OCI-LY3 (cell line): ENCODE measurements at regions not wholly inside any gene's neighbourhood (a gene's known extent, or its start where the extent isn't known, plus 50 kb on each side); places are given as distances from the start of the nearest gene placed in this dataset.

Experiments used
- H2AFZ ChIP-seq: fragments of 200-600, 300-600 bp; shearing (Covaris generic); 2 replicates; pipeline ENCODE4 v1.6.0; 2014; ENCODE audit warnings: antibody characterized with exemption, low read depth, low read length
- H3K27ac ChIP-seq: fragments of 200-600, 300-600 bp; sonication (generic); 2 replicates; pipeline ENCODE4 v1.5.1; 2014; ENCODE audit warnings: mild to moderate bottlenecking, low read length, moderate library complexity, mixed read lengths
- H3K27me3 ChIP-seq: fragments of 200-600, 300-600 bp; sonication (generic); 2 replicates; pipeline ENCODE4 v1.6.1; 2014; ENCODE audit warnings: low read depth, low read length, mixed read lengths
- H3K36me3 ChIP-seq: fragments of 200-600, 300-600 bp; sonication (generic); replicated peaks from 2 replicates; pipeline ENCODE3; 2014; ENCODE audit warnings: low read depth, low read length, mixed read lengths
- H3K4me1 ChIP-seq: fragments of 300-600, 200-600 bp; sonication (generic); 2 replicates; pipeline ENCODE4 v1.6.1; 2014; ENCODE audit warnings: low read length, mixed read lengths
- H3K4me2 ChIP-seq: fragments of 200-600, 300-600 bp; sonication (generic); 2 replicates; pipeline ENCODE4 v1.6.1; 2014; ENCODE audit warnings: low read length, mixed read lengths
- H3K4me3 ChIP-seq: fragments of 300-600, 200-600 bp; sonication (generic); 2 replicates; pipeline ENCODE4 v1.5.1; 2014; ENCODE audit warnings: antibody characterized with exemption, mild to moderate bottlenecking, low read length, moderate library complexity
- H3K79me2 ChIP-seq: fragments of 300-600, 200-600 bp; shearing (Covaris generic); 2 replicates; pipeline ENCODE4 v1.6.1; 2014; ENCODE audit warnings: mild to moderate bottlenecking, low read length, mixed read lengths
- H3K9ac ChIP-seq: fragments of 300-600, 200-600 bp; shearing (Covaris generic); 2 replicates; pipeline ENCODE4 v1.6.0; 2014; ENCODE audit warnings: mild to moderate bottlenecking, low read length, moderate library complexity
- H3K9me3 ChIP-seq: fragments of 200-600, 300-600 bp; shearing (Covaris generic); 2 replicates; pipeline ENCODE4 v1.6.1; 2014; ENCODE audit warnings: low read length, mixed read lengths; ENCODE audit not compliant: insufficient read depth
- H4K20me1 ChIP-seq: fragments of 200-600, 300-600 bp; sonication (generic); 2 replicates; pipeline ENCODE4 v1.6.1; 2016; ENCODE audit warnings: low read length, mixed read lengths; ENCODE audit not compliant: insufficient read depth
- CTCF ChIP-seq: fragments of 200-600, 300-600 bp; sonication (generic); IDR thresholded peaks from 2 replicates; pipeline ENCODE4 v1.5.1; 2014; ENCODE audit warnings: antibody characterized with exemption, low read length, low read depth
- EZH2phosphoT487 ChIP-seq: fragments of 200-600 bp; shearing (Covaris generic); IDR thresholded peaks from 2 replicates; pipeline ENCODE4 v1.6.1; 2018; ENCODE audit warnings: antibody characterized with exemption, mixed run types, low read depth

- no peak overlapping the region for H3K4me2 ChIP-seq
- no peaks in the 10 kb centered on the region for H3K4me1 ChIP-seq
- H3K27me3 ChIP-seq: no peaks in the 10 kb centered on the region
- no peaks in the 10 kb centered on the region for H3K36me3 ChIP-seq
- no peak for TF ChIP-seq EZH2phosphoT487
- no peak overlapping the region for H3K27ac ChIP-seq
- H3K79me2 ChIP-seq: no peaks in the 10 kb centered on the region
- H3K4me3 ChIP-seq: no peak overlapping the region
- H2AFZ ChIP-seq: no peak overlapping the region
- H3K9me3 ChIP-seq: no peaks in the 10 kb centered on the region
- no peak overlapping the region for H3K9ac ChIP-seq
- H4K20me1 ChIP-seq: no peaks in the 10 kb centered on the region
Observed at GRCh38 chr18:30623401-30624065, 419.0 kb downstream of the DSC3 start.

- TF ChIP-seq EZH2phosphoT487 (no peak), CTCF (no peak)
Observed at GRCh38 chr18:30622635-30623034, 419.9 kb downstream of the DSC3 start.

GRCh38 chr18:30622104-30622503 is 420.4 kb downstream of the DSC3 start:
- H4K20me1 ChIP-seq: no peaks in the 10 kb centered on the region
- no peak overlapping the region for H2AFZ ChIP-seq
- H3K79me2 ChIP-seq: no peaks in the 10 kb centered on the region
- H3K27me3 ChIP-seq: no peaks in the 10 kb centered on the region
- H3K4me2 ChIP-seq: no peak overlapping the region
- TF ChIP-seq CTCF: no peak
- TF ChIP-seq EZH2phosphoT487: no peak
- no peaks in the 10 kb centered on the region for H3K36me3 ChIP-seq
- no peak overlapping the region for H3K4me3 ChIP-seq
- no peaks in the 10 kb centered on the region for H3K4me1 ChIP-seq
- no peak overlapping the region for H3K9ac ChIP-seq
- no peak overlapping the region for H3K27ac ChIP-seq
- H3K9me3 ChIP-seq: no peaks in the 10 kb centered on the region

More at GRCh38 chr18:30622635-30623034, 419.9 kb downstream of the DSC3 start:
- Histone ChIP-seq H3K27me3 (no peaks in the 10 kb centered on the region), H3K4me2 (0 out of 2 replicates have a peak overlapping the region, but pooled peaks have one; percentile 3), H4K20me1 (no peaks in the 10 kb centered on the region), H3K36me3 (no peaks in the 10 kb centered on the region), H3K79me2 (no peaks in the 10 kb centered on the region), H3K9ac (no peak overlapping the region), H3K4me3 (no peak overlapping the region), H2AFZ (no peak overlapping the region), H3K27ac (no peak overlapping the region), H3K4me1 (no peaks in the 10 kb centered on the region), H3K9me3 (no peaks in the 10 kb centered on the region)

- no peak overlapping the region for H3K9ac ChIP-seq
- TF ChIP-seq CTCF: no peak
- TF ChIP-seq EZH2phosphoT487: no peak
- no peaks in the 10 kb centered on the region for H3K4me1 ChIP-seq
- H3K27ac ChIP-seq: no peak overlapping the region
- no peak overlapping the region for H3K4me3 ChIP-seq
- no peaks in the 10 kb centered on the region for H4K20me1 ChIP-seq
- H3K79me2 ChIP-seq: no peaks in the 10 kb centered on the region
- H3K27me3 ChIP-seq: no peaks in the 10 kb centered on the region
- H3K36me3 ChIP-seq: no peaks in the 10 kb centered on the region
- no peak overlapping the region for H3K4me2 ChIP-seq
- H3K9me3 ChIP-seq: no peaks in the 10 kb centered on the region
- H2AFZ ChIP-seq: 0 out of 2 replicates have a peak overlapping the region, but pooled peaks have one; percentile 15
Observed at GRCh38 chr18:30618567-30618966, 424.0 kb downstream of the DSC3 start.
